ENCODE measurements at regions not wholly inside any gene's neighbourhood (a gene's known extent, or its start where the extent isn't known, plus 50 kb on each side); places are given as distances from the start of the nearest gene placed in this dataset.

DNA sequence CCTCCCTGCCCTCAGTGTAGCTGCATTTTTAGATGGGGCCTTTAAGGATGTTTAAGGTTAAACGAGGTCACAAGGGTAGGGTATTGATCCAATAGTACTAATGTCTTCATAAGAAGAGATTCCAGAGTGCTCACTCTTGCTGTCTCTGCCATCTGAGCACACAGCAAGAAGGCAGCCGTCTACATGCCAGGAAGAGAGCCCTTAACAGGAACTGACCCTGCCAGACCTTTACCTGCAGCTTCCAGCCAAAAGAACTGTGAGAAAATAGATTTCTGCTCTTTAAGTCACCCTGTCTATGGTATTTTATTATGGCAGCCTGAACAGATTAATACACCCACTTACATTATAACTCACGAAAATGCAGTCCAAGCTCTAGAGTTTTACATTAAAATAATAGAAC is 685.3 kb upstream of the MARCKS start:
- H3K4me3 Mint-ChIP-seq: no peak overlapping the region
- DNase-seq: no peak
- peaks cover 23% of the 10 kb centered on the region for H3K9me3 Mint-ChIP-seq
- TF ChIP-seq, protein P1, sequence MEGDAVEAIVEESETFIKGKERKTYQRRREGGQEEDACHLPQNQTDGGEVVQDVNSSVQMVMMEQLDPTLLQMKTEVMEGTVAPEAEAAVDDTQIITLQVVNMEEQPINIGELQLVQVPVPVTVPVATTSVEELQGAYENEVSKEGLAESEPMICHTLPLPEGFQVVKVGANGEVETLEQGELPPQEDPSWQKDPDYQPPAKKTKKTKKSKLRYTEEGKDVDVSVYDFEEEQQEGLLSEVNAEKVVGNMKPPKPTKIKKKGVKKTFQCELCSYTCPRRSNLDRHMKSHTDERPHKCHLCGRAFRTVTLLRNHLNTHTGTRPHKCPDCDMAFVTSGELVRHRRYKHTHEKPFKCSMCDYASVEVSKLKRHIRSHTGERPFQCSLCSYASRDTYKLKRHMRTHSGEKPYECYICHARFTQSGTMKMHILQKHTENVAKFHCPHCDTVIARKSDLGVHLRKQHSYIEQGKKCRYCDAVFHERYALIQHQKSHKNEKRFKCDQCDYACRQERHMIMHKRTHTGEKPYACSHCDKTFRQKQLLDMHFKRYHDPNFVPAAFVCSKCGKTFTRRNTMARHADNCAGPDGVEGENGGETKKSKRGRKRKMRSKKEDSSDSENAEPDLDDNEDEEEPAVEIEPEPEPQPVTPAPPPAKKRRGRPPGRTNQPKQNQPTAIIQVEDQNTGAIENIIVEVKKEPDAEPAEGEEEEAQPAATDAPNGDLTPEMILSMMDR (IDR thresholded peaks at IDR 0.05): no peak
- H3K36me3 Mint-ChIP-seq (ENCODE audit: low read depth): peaks cover 10% of the 10 kb centered on the region
- H3K4me1 Mint-ChIP-seq: peaks cover 16% of the 10 kb centered on the region
- peak overlapping the region; percentile 61 for H3K27ac Mint-ChIP-seq
- no peaks in the 10 kb centered on the region for H3K27me3 Mint-ChIP-seq (ENCODE audit: low read depth, poor library complexity)

DNA sequence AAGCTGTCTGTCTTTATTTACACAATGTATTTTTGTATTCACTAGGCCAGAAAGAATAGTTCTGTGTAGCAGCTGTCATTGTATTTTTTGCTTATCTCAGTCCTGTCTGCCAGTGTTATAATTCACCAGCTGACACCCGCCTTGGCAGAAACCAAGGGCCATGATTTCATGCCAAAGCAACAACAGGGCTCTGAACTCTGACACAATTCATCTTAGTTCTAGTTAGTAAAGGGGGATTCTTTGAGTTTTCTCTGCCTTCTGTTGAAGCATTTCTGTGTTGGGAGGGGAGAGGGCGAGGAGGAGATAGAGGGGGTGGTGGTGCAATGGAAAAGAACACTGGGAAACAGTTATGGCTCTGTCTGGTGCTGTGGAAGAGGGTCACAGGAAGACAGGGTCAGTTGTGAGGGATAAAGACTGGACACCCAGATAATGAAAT is 684.6 kb upstream of the MARCKS start:
- H3K9me3 Mint-ChIP-seq: peaks cover 23% of the 10 kb centered on the region
- DNase-seq: no peak
- H3K4me3 Mint-ChIP-seq: no peak overlapping the region
- H3K27ac Mint-ChIP-seq: peak overlapping the region; percentile 94
- H3K27me3 Mint-ChIP-seq (ENCODE audit: low read depth, poor library complexity): no peaks in the 10 kb centered on the region
- peaks cover 5% of the 10 kb centered on the region for H3K36me3 Mint-ChIP-seq (ENCODE audit: low read depth)
- peaks cover 16% of the 10 kb centered on the region for H3K4me1 Mint-ChIP-seq
- TF ChIP-seq, protein P1 (IDR thresholded peaks at IDR 0.05): no peak

DNA sequence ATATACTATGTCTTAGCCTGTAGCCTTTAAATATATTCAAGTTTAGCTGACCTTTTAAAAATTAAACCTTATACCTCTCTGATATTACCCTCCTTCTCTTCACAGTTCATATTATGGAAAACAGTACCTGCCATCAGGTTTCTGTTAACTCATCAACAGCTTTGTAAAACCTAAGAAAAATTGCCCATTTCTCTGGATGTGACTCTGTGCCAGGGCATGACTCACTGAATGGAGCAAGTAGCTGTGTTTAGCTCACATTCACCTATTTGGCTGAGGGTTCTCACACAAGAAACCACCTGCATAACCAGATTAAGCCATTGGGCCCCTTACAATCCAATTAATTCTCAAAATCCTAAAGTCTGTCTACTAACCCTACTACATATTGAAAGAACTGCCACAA is 678.8 kb upstream of the MARCKS start:
- H3K4me1 Mint-ChIP-seq: no peaks in the 10 kb centered on the region
- TF ChIP-seq, protein P1 (IDR thresholded peaks at IDR 0.05): no peak

DNA sequence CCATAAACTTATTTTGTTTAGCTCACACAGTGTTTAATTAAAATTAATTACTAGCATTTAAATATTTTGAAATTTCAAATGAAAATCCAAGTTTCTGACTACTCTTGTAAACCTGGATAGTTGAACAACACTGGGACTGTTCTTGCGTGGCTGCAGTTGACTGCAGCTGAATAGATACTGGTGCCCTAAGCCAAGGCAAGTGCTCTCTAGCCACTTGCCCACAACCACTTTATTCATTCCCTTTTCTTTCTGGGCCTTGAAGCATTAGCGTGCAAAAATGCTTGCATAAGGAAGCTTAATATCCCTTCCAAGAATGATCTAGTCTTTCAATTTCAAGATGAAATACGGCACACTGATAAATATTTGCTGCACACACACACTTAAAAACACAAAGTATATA is 676.0 kb upstream of the MARCKS start:
- Mint-ChIP-seq H3K4me3 (no peak overlapping the region), H3K27ac (no peak overlapping the region), H3K4me1 (no peaks in the 10 kb centered on the region), H3K27me3 (ENCODE audit: low read depth, poor library complexity) (no peaks in the 10 kb centered on the region), H3K36me3 (ENCODE audit: low read depth) (no peaks in the 10 kb centered on the region), H3K9me3 (no peaks in the 10 kb centered on the region)
- no peak for DNase-seq
- TF ChIP-seq, protein P1 (IDR thresholded peaks at IDR 0.05): no peak

More for the DNA sequence above, 678.8 kb upstream of the MARCKS start:
- Mint-ChIP-seq H3K27ac (no peak overlapping the region), H3K27me3 (ENCODE audit: low read depth, poor library complexity) (no peaks in the 10 kb centered on the region), H3K36me3 (ENCODE audit: low read depth) (no peaks in the 10 kb centered on the region), H3K9me3 (no peaks in the 10 kb centered on the region), H3K4me3 (no peak overlapping the region)
- no peak for DNase-seq

DNA sequence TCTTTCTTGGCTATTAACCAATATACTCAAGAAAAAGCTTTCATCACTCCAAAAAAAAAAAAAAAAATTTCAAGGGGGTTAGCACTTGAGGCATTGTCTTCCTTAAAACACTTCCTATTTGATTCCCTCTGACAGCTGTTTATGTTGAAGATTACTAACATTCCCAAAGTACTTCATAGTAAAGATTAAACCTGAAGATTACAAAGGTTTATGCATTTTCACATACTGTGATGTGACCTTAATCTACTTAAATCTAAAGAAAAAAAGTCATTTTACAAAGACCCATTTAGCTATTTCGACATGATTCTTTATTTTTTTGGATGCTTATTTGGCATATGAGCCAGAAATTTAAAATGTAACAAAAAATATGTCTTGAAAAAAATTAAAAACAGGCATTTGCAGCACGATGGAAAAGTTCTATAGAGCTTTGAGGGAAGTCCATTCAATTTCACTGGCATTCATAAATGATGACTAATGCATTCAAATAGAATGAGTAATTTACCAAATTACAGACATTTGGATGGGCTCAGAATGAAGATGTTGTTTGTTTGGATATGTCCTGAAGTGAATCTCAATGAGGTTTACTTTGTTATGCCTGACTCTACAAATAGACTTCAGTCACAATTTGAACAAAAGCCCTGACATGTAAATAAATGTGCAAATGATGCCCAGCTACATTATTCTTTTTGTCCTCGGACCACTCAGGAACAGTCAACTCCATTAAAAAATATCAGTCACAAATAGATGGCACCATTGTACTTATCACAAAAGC is 674.6 kb upstream of the MARCKS start:
- Mint-ChIP-seq H3K27ac (no peak overlapping the region), H3K36me3 (ENCODE audit: low read depth) (no peaks in the 10 kb centered on the region), H3K4me3 (no peak overlapping the region), H3K4me1 (peaks cover 7% of the 10 kb centered on the region), H3K27me3 (ENCODE audit: low read depth, poor library complexity) (no peaks in the 10 kb centered on the region), H3K9me3 (no peaks in the 10 kb centered on the region)
- TF ChIP-seq, protein P1 (IDR thresholded peaks at IDR 0.05): no peak
- DNase-seq: no peak

DNA sequence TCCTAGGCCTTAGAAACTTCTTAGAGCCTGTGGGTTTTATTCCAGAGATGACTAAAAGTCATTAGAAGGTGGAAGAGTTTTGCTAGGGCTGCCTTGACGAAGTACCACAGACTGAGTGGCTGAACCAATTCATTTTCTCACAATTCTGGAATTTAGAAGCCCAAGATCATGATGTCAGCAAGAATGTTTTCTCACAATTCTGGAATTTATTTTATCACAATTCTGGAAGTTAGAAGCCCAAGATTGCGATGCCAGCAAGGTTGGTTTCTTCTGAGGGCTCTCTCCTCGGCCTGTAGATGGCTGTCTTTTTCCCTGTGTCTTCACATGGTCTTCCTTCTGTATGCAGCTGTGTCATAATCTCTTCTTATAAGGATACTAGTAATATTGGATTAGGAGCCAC is 672.9 kb upstream of the MARCKS start:
- DNase-seq: no peak
- Mint-ChIP-seq H3K9me3 (no peaks in the 10 kb centered on the region), H3K4me1 (peaks cover 7% of the 10 kb centered on the region), H3K4me3 (no peak overlapping the region), H3K36me3 (ENCODE audit: low read depth) (no peaks in the 10 kb centered on the region), H3K27ac (no peak overlapping the region), H3K27me3 (ENCODE audit: low read depth, poor library complexity) (no peaks in the 10 kb centered on the region)
- TF ChIP-seq, protein P1 (IDR thresholded peaks at IDR 0.05): no peak

All from nephron progenitor cell (in vitro differentiated cells).